ENCODE measurements at regions not wholly inside any gene's neighbourhood (a gene's known extent, or its start where the extent isn't known, plus 50 kb on each side); places are given as distances from the start of the nearest gene placed in this dataset.
"Not testable (repeated sequence)": the region's sequence is repeated elsewhere in the genome, so short reads cannot be mapped to it uniquely, and the experiment has no call there.

- not testable (repeated sequence) for DNase-seq
Observed at GRCh38 chr3:106486945-106487639, 618.3 kb upstream of the CBLB start.

DNA sequence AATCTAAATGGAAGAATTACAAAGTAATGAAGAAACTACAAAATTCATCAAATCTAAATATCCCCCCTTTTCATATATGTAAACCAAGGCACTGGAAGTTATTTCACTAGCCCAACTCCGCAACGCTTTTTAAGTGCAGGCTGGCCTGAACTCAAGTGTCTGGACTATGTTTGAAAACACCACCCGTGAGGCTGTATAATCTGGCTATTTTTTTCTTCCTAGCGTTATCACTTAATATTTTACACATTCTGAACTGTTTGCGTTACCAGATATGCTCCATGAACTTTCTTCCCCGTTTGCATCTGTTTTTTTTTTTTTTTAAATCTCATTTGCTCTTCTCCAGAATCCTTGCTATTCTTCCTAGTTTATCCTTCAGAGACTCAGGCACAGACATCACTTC is 619.5 kb upstream of the CBLB start:
- no peak for DNase-seq

- no peak for DNase-seq
Observed at GRCh38 chr3:106491796-106492195, 623.0 kb upstream of the CBLB start.

DNA sequence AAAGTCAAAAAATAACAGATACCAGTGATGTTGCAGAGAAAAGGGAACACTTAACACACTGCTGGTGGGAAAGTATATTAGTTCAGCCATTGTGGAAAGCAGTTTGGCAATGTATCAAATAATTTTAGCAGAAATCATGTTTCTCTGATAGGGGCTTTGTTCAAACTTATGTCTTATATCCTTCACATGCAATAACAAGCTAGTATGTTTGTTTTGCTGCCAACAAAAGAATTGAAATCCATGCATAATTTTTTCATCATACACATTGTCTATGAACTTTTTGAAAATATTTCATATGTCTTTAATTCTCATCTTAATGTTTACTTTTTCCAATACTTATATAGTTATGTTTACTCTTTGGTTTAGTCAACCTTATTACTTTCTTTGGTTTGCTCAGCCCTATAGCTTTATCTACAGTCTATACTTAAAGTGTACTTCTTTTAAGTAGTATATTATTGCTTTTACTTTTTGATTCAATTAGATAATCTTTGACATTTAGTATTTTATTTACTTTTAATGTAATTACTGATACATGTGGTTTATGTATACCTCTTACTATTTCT is 639.6 kb upstream of the CBLB start:
- no peak for DNase-seq

- no peak for DNase-seq
Observed at GRCh38 chr3:106510206-106510605, 641.4 kb upstream of the CBLB start.

- DNase-seq = no peak
Observed at GRCh38 chr3:106512846-106513245, 644.0 kb upstream of the CBLB start.

- DNase-seq = no peak
Observed at GRCh38 chr3:106514431-106514830, 645.6 kb upstream of the CBLB start.

DNA sequence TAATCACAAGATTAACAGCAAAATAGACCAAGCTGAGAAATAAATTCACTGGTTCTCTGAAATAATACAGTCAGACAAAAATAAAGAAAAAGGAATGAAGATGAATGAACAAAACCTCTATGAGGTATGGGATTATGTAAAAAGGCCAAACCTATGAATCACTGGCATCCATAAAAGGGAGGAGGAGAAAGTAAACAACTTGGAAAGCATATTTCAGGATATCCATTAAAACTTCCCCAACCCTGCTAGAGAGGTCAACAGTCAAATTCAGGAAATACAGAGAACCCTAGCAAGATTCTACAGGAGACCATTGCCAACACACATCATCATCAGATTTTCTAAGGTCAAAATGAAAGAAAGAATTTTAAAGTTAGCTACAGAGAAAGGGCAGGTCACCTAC is 649.7 kb upstream of the CBLB start:
- no peak for DNase-seq

DNA sequence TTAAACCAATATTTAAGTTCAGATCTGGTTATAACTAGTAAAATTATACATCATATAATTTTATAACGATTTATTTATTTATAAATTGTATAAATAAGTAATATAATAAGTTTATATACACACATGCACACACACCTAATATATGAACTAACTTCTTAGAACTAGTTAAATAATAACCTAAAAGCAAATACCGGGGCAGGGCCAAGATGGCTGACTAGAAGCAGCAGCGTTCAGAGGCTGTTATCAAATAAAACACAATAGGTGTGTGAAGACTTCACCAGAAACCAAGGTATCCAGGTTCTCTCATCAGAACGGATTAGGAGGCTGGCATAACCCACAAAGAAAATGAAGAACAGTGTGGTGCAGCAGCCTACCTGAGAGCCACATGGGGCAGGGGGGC is 653.6 kb upstream of the CBLB start:
- no peak for DNase-seq

DNA sequence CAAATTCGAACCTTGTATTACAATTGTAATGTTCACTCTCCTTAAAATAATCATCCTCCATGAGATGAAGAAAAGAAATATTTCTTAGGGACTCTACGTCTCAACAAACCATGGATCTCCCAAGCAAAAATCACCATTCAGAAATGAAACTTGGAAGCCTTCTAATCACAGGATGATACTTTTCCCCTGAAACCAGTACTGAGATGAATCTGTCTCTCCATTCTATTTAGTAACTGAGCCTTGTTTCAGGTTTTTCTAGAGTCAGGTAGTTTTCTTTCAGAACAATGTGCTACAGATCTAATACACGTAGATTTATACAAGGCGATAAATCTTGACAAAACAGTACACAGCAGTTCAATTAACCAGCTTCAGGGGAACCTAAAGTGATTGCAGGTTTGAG is 660.1 kb upstream of the CBLB start:
- DNase-seq = no peak

DNA sequence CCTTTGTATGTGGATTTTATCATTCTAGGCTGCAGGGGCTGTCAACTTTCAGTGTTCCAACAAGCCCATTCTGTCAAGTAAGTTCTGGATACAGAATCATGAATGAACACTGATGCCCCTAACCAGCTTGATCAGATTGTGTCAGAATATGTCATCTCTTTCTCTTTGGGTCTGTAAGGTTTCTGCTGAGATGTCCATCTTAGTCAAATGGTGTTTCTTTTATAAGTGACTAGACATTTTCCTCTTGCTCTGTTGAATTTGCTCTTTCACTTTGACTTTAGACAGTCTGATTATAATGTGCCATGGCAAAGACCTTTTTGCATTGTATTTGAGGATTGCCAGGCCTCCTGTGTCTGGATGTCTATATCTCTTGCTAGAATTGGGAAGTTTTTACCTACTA is 660.9 kb upstream of the CBLB start:
- no peak for DNase-seq

- no peak for DNase-seq
Observed at GRCh38 chr3:106530367-106530766, 661.6 kb upstream of the CBLB start.

DNA sequence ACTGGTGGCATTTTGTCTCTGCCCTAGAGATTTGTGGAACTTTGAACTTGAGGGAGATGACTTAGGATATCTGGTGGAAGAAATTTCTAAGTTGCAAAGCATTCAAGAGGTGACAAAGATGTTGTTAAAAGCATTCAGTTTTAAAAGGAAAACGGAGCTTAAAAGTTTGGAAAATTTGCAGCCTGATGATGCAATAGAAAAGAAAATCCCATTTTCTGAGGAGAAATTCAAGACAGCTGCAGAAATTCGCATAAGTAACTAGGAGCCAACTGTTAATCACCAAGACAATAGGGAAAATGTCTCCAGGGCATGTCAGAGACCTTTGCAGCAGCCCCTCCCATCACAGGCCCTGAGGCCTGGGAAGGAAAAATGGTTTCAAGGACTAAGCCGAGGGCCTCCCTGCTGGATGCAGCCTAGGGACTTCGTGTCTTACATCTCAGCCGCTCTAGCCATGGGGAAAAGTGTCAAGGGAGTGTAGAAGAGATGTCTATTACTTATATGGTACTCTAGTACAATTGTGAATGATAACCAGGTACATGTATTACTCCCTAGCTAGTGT is 663.0 kb upstream of the CBLB start:
- not testable (repeated sequence) for DNase-seq

DNA sequence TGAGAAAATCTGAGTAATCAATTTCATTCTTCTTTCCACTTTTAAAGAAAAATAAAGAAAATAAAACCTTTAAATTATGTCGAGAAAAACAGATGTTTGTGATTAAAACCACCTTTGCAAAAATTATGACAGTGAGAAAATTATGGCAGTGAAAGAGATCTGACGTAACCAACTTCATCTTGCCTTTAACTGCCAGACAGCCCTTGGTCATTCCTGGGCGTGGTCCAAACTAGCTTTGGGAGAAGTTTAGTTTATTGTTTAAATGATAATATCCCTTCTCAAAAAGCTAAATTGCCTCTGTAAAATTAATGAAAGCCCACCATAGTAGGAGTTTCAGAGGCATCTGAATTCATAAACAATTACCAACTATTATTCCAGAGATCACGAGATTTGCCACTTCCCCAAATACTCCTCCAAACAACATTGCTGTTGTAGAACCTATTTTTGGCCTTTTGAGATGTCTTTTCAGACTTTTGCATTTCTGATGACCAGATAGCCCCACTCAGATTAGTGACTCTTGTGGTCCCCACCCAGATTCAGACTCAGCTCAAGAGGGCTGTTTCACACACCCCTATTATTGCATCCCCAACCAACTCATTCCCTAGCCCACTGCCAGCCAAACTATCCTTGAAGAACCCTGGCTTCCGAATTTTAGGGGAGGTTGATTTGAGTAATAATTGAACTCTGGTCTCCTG is 664.4 kb upstream of the CBLB start:
- no peak for DNase-seq

DNA sequence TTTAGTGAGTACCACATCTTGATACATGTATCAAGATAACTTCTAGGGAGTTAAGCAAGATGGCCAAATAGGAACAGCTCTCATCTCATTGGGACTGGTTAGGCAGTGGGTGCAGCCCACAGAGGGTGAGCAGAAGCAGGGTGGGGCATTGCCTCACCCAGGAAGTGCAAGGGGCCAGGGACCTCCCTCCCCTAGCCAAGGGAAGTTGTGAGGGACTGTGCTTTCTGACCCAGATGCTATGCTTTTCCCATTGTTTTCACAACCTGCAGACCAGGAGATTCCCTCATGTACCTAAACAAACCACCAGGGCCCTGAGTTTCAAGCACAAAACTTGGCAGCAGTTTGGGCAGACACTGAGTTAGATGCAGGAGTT is 665.0 kb upstream of the CBLB start:
- no peak for DNase-seq

DNA sequence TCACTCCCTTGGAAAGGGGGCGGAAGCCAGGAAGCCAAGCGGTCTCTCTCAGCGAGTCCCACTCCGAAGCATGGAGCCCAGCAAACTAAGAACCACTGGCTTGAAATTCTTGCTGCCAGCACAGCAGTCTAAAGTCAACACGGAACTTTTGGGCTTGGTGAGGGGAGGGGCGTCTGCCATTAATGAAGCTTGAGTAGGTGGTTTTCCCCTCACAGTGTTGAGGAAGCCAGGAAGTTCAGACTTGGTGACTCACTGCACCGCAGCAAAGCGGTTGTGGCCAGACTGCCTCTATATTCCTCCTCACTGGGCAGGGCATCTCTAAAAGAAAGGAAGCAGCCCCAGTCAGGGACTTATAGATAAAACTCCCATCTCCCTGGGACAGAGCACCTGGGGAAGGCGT is 665.4 kb upstream of the CBLB start:
- DNase-seq = peak; percentile 60 to 71

DNA sequence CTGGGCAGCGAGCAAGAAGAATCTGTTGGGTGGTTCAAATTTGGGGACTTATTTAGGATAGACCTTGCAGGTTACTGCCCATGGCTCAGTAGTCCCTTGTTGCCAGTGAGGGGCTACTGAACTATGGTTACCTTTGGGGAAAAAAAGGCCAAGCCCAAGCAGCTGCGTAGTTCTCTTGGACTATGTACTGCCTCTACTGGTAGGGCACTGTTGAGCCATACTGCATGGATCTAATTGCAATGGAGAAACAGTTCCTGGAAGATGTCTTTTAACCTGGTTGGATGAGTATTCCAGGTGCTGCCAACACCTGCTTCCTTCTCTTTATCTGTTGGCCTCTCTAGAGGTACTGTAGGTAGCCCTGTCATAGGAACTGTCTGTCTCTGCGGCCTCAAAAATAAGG is 671.9 kb upstream of the CBLB start:
- DNase-seq = no peak

DNA sequence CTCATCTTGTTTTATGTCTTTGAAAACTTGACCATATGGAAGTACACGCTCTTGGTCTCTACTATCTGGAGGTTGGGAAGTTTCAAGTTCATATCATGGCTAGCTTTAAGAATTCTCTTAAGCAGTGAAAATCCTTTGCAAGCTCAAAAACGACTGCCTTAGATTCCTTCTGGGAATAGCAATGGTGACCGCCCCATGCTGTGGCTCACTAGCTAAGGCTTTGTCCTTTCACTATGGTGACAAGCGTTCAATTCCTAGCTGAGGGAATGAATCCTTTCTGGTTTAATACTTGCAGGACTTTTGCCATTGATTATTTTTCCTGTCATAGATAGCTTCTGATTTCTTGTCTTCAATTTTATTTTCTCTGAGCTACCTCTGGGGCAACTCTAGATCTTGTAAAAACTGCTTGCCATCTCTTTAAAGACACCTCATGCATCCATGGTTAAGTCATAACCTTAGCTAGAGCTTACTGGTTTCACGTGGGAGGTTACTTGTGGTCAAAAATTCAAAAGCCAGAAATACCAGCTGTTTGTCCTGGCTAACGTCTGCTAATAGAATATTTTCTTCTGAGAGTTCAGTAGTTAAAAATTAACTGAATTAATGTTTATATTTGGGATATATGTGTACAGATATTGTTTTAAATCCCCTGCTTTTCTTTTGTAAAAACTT is 673.4 kb upstream of the CBLB start:
- no peak for DNase-seq

DNA sequence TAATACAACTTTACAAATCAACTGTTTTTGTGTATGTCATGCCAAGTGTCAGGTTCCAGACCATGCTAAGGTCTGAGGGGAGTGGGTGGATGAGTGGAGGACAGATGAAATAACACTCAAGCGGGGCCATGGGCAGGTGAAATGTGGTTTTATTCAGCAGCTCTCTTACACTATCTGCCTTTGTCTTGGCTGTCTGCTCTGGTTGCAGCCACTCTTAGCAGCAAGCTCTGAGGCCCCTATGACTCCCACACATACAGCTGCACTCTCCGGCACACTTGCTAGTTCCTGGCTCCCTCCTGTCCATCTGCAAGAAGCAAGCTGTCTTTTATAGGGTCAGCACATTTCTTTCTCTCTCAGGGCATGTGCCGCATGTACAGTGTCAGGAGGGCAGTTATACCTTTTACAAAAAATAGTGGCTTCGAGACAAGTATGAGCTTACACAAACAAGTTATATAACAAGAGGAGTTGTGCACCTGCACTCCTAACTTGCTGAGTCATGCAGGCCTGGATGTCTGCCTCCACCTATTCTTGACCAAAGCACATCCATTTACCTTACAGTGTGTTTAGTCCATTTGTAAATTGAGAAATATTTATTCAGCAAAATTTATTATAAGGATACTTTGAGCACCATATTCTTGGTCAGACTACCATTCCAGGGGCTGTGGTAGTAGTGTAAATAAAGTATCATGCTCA is 683.7 kb upstream of the CBLB start:
- no peak for DNase-seq

- DNase-seq = no peak
Observed at GRCh38 chr3:106560451-106560966, 691.7 kb upstream of the CBLB start.

DNA sequence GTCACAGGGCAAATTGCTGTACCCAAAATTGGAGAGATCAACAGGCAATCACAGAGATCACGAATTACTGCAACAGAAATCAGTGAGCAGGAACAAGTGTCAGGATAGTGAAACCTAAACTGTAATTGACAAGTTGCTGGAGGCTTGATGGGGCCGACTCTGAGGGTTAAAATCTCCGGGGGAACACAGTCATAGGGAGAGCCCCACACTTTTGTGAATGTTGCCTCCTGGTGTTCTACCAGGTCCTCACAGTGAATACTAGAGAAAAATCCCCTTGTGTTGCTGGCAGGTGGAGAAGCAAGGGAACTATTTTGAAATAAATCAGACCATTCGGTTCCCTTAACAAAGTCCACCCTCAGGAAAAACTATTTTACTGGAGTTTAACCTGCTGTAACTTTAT is 697.5 kb upstream of the CBLB start:
- peak; percentile 13 to 29 for DNase-seq

GRCh38 chr3:106570426-106570825 is 701.6 kb upstream of the CBLB start:
- no peak for DNase-seq

DNA sequence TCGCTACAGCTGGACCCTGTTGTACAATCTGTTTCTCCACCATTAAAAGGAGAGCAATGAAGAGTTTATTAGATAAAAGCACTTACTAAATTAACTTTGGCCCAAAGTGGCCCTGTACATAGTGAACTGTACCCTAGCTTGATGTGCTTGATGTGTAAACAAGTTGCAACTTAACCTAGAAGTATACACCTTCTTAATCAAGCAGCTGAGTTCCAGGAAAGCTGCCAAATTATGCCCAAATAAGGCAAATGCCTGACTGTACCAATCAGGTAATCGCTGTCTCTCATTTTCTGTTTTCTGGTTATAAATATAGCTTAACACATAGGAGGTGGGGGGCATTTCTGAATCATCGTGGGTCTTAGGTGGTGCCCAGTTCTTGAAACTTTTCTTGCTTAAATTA is 704.8 kb upstream of the CBLB start:
- no peak for DNase-seq

Data from activated CD4-positive, alpha-beta T cell treated with anti-CD3 and anti-CD28 coated beads, Interleukin-2, amount 50 U/mL, for 48 hours (primary cell).